IMR-90 (cell line): ENCODE measurements at regions not wholly inside any gene's neighbourhood (a gene's known extent, or its start where the extent isn't known, plus 50 kb on each side); places are given as distances from the start of the nearest gene placed in this dataset.

ENCODE experiments used
- ATAC-seq: fragments of 200-7000 bp; cut with Tn5 transposase; 2 replicates; pipeline ENCODE4 v1.9.1; 2020; ENCODE audit warnings: low read depth, mild to moderate bottlenecking, moderate library complexity
- BruUV-seq: library from RNA; stranded (reverse); fragments of 400-500 nt; replicated peaks from 2 replicates; lab custom pipeline; 2021; lab: Mats Ljungman, UMichigan
- CTCF ChIA-PET: fragments of 300-600 bp; formaldehyde crosslinking; extraction: SDS; loops from one replicate; lab custom pipeline; 2021; ENCODE audit warnings: antibody characterized with exemption; lab: Yijun Ruan, JAX
- POLR2A ChIA-PET: fragments of 300-600 bp; sonication (Branson Sonifier 250); formaldehyde crosslinking; loops from one replicate; lab custom pipeline; 2022; ENCODE audit warnings: antibody characterized with exemption; ENCODE audit not compliant: unreplicated experiment; lab: Charles Lee
- DNase-seq: peaks from one replicate; pipeline ENCODE4 v3.0.0; 2013
- H2AFZ ChIP-seq: replicated peaks from 2 replicates; pipeline ENCODE3; 2013; ENCODE audit warnings: low read length, mild to moderate bottlenecking; ENCODE audit not compliant: poor library complexity
- H2AK5ac ChIP-seq: 2 replicates; pipeline ENCODE4 v1.6.1; 2013; ENCODE audit warnings: low read depth, low read length, inconsistent platforms
- H2AK9ac ChIP-seq: replicated peaks from 2 replicates; pipeline ENCODE3; 2013; ENCODE audit warnings: mild to moderate bottlenecking, low read depth, low read length, moderate library complexity; ENCODE audit not compliant: poor library complexity
- H2BK120ac ChIP-seq: 2 replicates; pipeline ENCODE4 v1.6.1; 2013; ENCODE audit warnings: low read depth, low read length, inconsistent platforms
- H2BK15ac ChIP-seq: 3 replicates; pipeline ENCODE4 v1.6.1; 2013; ENCODE audit warnings: low read depth, low read length, inconsistent platforms
- H2BK20ac ChIP-seq: 2 replicates; pipeline ENCODE4 v1.6.1; 2013; ENCODE audit warnings: low read depth, mild to moderate bottlenecking, inconsistent platforms, low read length, moderate library complexity
- H2BK5ac ChIP-seq: 2 replicates; pipeline ENCODE4 v1.6.1; 2013; ENCODE audit warnings: mild to moderate bottlenecking, low read depth, low read length, inconsistent platforms; ENCODE audit not compliant: poor library complexity, severe bottlenecking
- H3K14ac ChIP-seq: replicated peaks from 2 replicates; pipeline ENCODE4 v1.6.1; 2013; ENCODE audit warnings: low read depth, low read length, inconsistent platforms
- H3K18ac ChIP-seq: 2 replicates; pipeline ENCODE4 v1.6.1; 2013; ENCODE audit warnings: low read depth, low read length, control low read depth
- H3K23ac ChIP-seq: 2 replicates; pipeline ENCODE4 v1.6.1; 2013; ENCODE audit warnings: low read depth, low read length, inconsistent platforms
- H3K27ac ChIP-seq: 2 replicates; pipeline ENCODE4 v1.5.1; 2013; ENCODE audit warnings: mild to moderate bottlenecking, control low read depth, low read length; ENCODE audit not compliant: insufficient read depth
- H3K27me3 ChIP-seq: 2 replicates; pipeline ENCODE4 v1.6.1; 2013; ENCODE audit warnings: low read length; ENCODE audit not compliant: control insufficient read depth, insufficient read depth
- H3K36me3 ChIP-seq: 2 replicates; pipeline ENCODE4 v1.6.1; 2013; ENCODE audit warnings: low read length, mixed read lengths; ENCODE audit not compliant: control insufficient read depth, insufficient read depth
- H3K4ac ChIP-seq: 2 replicates; pipeline ENCODE4 v1.6.1; 2013; ENCODE audit warnings: low read depth, low read length, inconsistent platforms
- H3K4me1 ChIP-seq: 2 replicates; pipeline ENCODE4 v1.6.1; 2013; ENCODE audit warnings: low read length, mixed read lengths; ENCODE audit not compliant: control insufficient read depth, insufficient read depth
- H3K4me2 ChIP-seq: 2 replicates; pipeline ENCODE4 v1.6.1; 2013; ENCODE audit warnings: low read depth, mild to moderate bottlenecking, control low read depth, low read length, moderate library complexity
- H3K4me3 ChIP-seq: 2 replicates; pipeline ENCODE4 v1.5.1; 2013; ENCODE audit warnings: low read depth, mild to moderate bottlenecking, control low read depth, low read length, moderate library complexity; ENCODE audit not compliant: insufficient read depth
- H3K56ac ChIP-seq: 2 replicates; pipeline ENCODE4 v1.6.1; 2013; ENCODE audit warnings: low read length, inconsistent platforms; ENCODE audit not compliant: insufficient read depth; ENCODE audit errors: extremely low read depth
- H3K79me1 ChIP-seq, 2 experiments: 2 replicates each; pipeline ENCODE4 v1.6.1; 2013; ENCODE audit warnings: low read length in 2 of 2, inconsistent platforms in 1 of 2, low read depth in 1 of 2
- H3K9ac ChIP-seq: 2 replicates; pipeline ENCODE4 v1.6.1; 2013; ENCODE audit warnings: low read depth, low read length, control low read depth
- H3K9me1 ChIP-seq: 2 replicates; pipeline ENCODE4 v1.6.1; 2013; ENCODE audit warnings: low read length, inconsistent platforms; ENCODE audit not compliant: insufficient read depth
- H3K9me3 ChIP-seq: 2 replicates; pipeline ENCODE4 v1.6.1; 2013; ENCODE audit warnings: low read length; ENCODE audit not compliant: control insufficient read depth, insufficient read depth
- H4K20me1 ChIP-seq: 2 replicates; pipeline ENCODE4 v1.6.1; 2013; ENCODE audit warnings: low read length, inconsistent platforms; ENCODE audit not compliant: insufficient read depth
- H4K5ac ChIP-seq: 2 replicates; pipeline ENCODE4 v1.6.1; 2013; ENCODE audit warnings: mild to moderate bottlenecking, low read depth, low read length, control low read depth
- H4K8ac ChIP-seq, 2 experiments: 2 replicates each; pipeline ENCODE4 v1.6.1; 2013; ENCODE audit warnings: low read depth in 2 of 2, low read length in 2 of 2, control low read depth in 1 of 2, inconsistent platforms in 1 of 2
- H4K91ac ChIP-seq: 2 replicates; pipeline ENCODE4 v1.6.1; 2013; ENCODE audit warnings: low read depth, low read length, inconsistent platforms; ENCODE audit not compliant: insufficient read depth
- BHLHE40 ChIP-seq: fragments of 150-350 bp; IDR thresholded peaks from 2 replicates; pipeline ENCODE4 v1.6.1; 2016; ENCODE audit warnings: mild to moderate bottlenecking, low read depth, low read length
- CEBPB ChIP-seq: IDR thresholded peaks from 2 replicates; pipeline ENCODE4 v1.6.1; 2012; ENCODE audit warnings: low read depth, low read length, improper control_type of control experiment
- CHD1 ChIP-seq: IDR thresholded peaks from 2 replicates; pipeline ENCODE4 v1.6.1; 2012; ENCODE audit warnings: low read depth, low read length, improper control_type of control experiment
- CTCF ChIP-seq: conservative IDR thresholded peaks from 2 replicates; pipeline ENCODE4 v1.5.1; 2012; ENCODE audit warnings: mild to moderate bottlenecking, low read depth, low read length, improper control_type of control experiment
- FOS ChIP-seq: fragments of 150-350 bp; IDR thresholded peaks from 2 replicates; pipeline ENCODE4 v1.6.1; 2016; ENCODE audit warnings: low read depth, low read length
- MAFK ChIP-seq: IDR thresholded peaks from 2 replicates; pipeline ENCODE4 v1.6.1; 2012; ENCODE audit warnings: low read depth, low read length, improper control_type of control experiment
- MAZ ChIP-seq: IDR thresholded peaks from 2 replicates; pipeline ENCODE4 v1.6.1; 2012; ENCODE audit warnings: low read depth, mild to moderate bottlenecking, low read length, improper control_type of control experiment, moderate library complexity, borderline replicate concordance
- MXI1 ChIP-seq: IDR thresholded peaks from 2 replicates; pipeline ENCODE4 v1.6.1; 2012; ENCODE audit warnings: low read depth, mild to moderate bottlenecking, low read length, moderate library complexity, borderline replicate concordance
- NFE2L2 ChIP-seq: fragments of 150-350 bp; IDR thresholded peaks from 2 replicates; pipeline ENCODE4 v1.6.1; 2016; ENCODE audit warnings: low read depth, mild to moderate bottlenecking, low read length
- POLR2A ChIP-seq: IDR thresholded peaks from 2 replicates; pipeline ENCODE4 v1.6.1; 2012; ENCODE audit warnings: mild to moderate bottlenecking, low read depth, low read length
- RAD21 ChIP-seq: IDR thresholded peaks from 2 replicates; pipeline ENCODE4 v1.6.1; 2012; ENCODE audit warnings: low read length, improper control_type of control experiment
- RCOR1 ChIP-seq: IDR thresholded peaks from 2 replicates; pipeline ENCODE4 v1.6.1; 2012; ENCODE audit warnings: mild to moderate bottlenecking, low read length, improper control_type of control experiment; ENCODE audit not compliant: insufficient replicate concordance
- RFX5 ChIP-seq: IDR thresholded peaks from 2 replicates; pipeline ENCODE4 v1.8.0; 2012; ENCODE audit warnings: low read depth, mild to moderate bottlenecking, low read length, moderate library complexity
- SMC3 ChIP-seq: fragments of 150-350 bp; IDR thresholded peaks from 2 replicates; pipeline ENCODE4 v1.6.1; 2016; ENCODE audit warnings: low read depth, mild to moderate bottlenecking, antibody characterized with exemption, low read length, moderate library complexity
- USF2 ChIP-seq: fragments of 150-350 bp; IDR thresholded peaks from 2 replicates; pipeline ENCODE4 v1.6.1; 2017; ENCODE audit warnings: mild to moderate bottlenecking, antibody characterized with exemption, low read length, low read depth
- dilution Hi-C: fragments of 300-500 bp; cut with HindIII; formaldehyde crosslinking; loops from one replicate; pipeline ENCODE4 v1.14.3; 2018; ENCODE audit warnings: low sequenced_read_pairs; ENCODE audit not compliant: unreplicated experiment
- in situ Hi-C: fragments of 300-500 bp; cut with MboI; formaldehyde crosslinking; loops from 3 replicates; pipeline ENCODE4 v1.14.3; 2019; ENCODE audit warnings: low sequenced_read_pairs, inconsistent platforms, mixed read lengths
- intact Hi-C: fragments of 100-400 bp; cut with micrococcal nuclease; formaldehyde crosslinking; loops from 2 replicates; pipeline ENCODE4 v1.10.0; 2022
- TF ChIP-seq, protein P1 (sequence below): fragments of 150-350 bp; IDR thresholded peaks from 2 replicates; pipeline ENCODE4 v1.6.1; 2016; ENCODE audit warnings: low read depth, mild to moderate bottlenecking, low read length, moderate library complexity, borderline replicate concordance

DNA sequence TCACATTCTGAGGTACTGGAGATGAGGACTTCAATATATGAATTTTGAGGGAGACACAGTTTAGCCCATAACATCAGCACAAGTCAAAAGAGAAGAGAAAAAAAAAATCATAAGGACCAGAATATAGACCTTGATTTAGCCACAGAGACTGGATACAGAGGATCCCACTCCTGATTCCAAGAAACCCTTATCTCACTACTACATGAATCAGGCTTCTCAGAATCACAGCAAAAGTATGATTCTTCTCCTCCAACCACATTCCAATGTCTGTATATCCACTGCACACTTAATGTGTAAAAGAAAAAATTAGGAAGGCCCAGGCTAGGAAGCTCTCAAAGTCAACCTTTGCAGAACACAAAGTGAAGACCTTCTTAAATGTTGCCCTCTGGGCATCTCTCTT, 610.9 kb downstream of the DTWD2 start:
- no peak for DNase-seq
- no peak overlapping the region for H3K14ac ChIP-seq
- H3K4ac ChIP-seq: no peak overlapping the region
- no TSS peak for BruUV-seq
- dilution Hi-C loops: no loop called here
- H3K79me1 ChIP-seq: no peaks in the 10 kb centered on the region
- no peaks in the 10 kb centered on the region for H3K4me1 ChIP-seq
- no peak overlapping the region for H2BK15ac ChIP-seq
- H4K91ac ChIP-seq: no peak overlapping the region
- peaks cover 5% of the 10 kb centered on the region for H3K9me3 ChIP-seq
- H3K27me3 ChIP-seq: no peaks in the 10 kb centered on the region
- H3K9me1 ChIP-seq: no peaks in the 10 kb centered on the region
- no peak overlapping the region for H3K27ac ChIP-seq
- H4K5ac ChIP-seq: no peak overlapping the region
- H3K4me2 ChIP-seq: no peak overlapping the region
- no peak for ATAC-seq
- H3K23ac ChIP-seq: no peak overlapping the region
- in situ Hi-C loops: no loop called here
- TF ChIP-seq CHD1 (no peak), MAFK (no peak), MXI1 (no peak), NFE2L2 (no peak), RCOR1 (no peak), CEBPB (no peak), RFX5 (no peak), USF2 (no peak), MAZ (no peak), BHLHE40 (no peak), CTCF (no peak), RAD21 (no peak), FOS (no peak), POLR2A (no peak), SMC3 (no peak)
- TF ChIP-seq, protein P1, sequence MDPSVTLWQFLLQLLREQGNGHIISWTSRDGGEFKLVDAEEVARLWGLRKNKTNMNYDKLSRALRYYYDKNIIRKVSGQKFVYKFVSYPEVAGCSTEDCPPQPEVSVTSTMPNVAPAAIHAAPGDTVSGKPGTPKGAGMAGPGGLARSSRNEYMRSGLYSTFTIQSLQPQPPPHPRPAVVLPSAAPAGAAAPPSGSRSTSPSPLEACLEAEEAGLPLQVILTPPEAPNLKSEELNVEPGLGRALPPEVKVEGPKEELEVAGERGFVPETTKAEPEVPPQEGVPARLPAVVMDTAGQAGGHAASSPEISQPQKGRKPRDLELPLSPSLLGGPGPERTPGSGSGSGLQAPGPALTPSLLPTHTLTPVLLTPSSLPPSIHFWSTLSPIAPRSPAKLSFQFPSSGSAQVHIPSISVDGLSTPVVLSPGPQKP: no peak
- no peak overlapping the region for H3K18ac ChIP-seq
- H2BK20ac ChIP-seq: no peak overlapping the region
- H4K20me1 ChIP-seq: no peaks in the 10 kb centered on the region
- H2AK9ac ChIP-seq: no peak overlapping the region
- intact Hi-C loops: no loop called here
- ChIA-PET POLR2A (no interaction called here), CTCF (no interaction called here)
- H3K9ac ChIP-seq: no peak overlapping the region
- H4K8ac ChIP-seq: no peak overlapping the region
- H3K36me3 ChIP-seq: no peaks in the 10 kb centered on the region
- no peak overlapping the region for H2BK120ac ChIP-seq
- H2AFZ ChIP-seq: no peak overlapping the region
- H3K56ac ChIP-seq: no peak overlapping the region
- H2AK5ac ChIP-seq: no peak overlapping the region
- no peak overlapping the region for H2BK5ac ChIP-seq
- no peak overlapping the region for H3K4me3 ChIP-seq
